ENCODE measurements at regions not wholly inside any gene's neighbourhood (a gene's known extent, or its start where the extent isn't known, plus 50 kb on each side); places are given as distances from the start of the nearest gene placed in this dataset.
"Not testable (repeated sequence)": the region's sequence is repeated elsewhere in the genome, so short reads cannot be mapped to it uniquely, and the experiment has no call there.

DNA sequence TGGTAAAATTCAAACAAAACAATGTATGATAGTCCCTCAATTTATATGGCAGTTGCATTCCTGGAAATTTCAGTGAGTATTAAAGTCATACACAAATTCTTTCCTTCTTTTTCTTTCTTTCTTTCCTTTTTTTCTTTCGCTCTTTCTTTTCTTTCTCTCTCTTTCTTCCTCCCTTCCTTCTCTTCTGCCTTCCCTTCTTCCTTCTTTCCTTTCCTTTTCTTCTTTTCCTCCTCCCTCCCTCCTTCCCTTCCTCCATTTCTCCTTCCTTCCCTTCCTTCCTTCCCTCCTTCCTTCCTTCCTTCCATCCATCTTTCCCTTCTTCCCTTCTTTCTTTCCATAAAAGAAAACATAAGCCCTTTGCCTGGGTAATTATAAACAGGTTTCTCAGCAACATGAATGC is 58.1 kb upstream of the HSPB3 start:
- no peak overlapping the region for H3K4me3 Mint-ChIP-seq (ENCODE audit: unreplicated experiment)

GRCh38 chr5:54393007-54393406 is 62.5 kb upstream of the HSPB3 start:
- not testable (repeated sequence) for H3K36me3 Mint-ChIP-seq (ENCODE audit: low read depth); H3K9me3 Mint-ChIP-seq (ENCODE audit: low read depth)

More for the DNA sequence above, 58.1 kb upstream of the HSPB3 start:
- no peak for DNase-seq (ENCODE audit: low spot score)
- H3K27me3 Mint-ChIP-seq (ENCODE audit: low read depth) = no peaks in the 10 kb centered on the region
- no peaks in the 10 kb centered on the region for H3K36me3 Mint-ChIP-seq (ENCODE audit: low read depth)
- peaks cover 6% of the 10 kb centered on the region for H3K4me1 Mint-ChIP-seq (ENCODE audit: low read depth)
- H3K27ac Mint-ChIP-seq (ENCODE audit: unreplicated experiment) = no peak overlapping the region
- no peaks in the 10 kb centered on the region for H3K9me3 Mint-ChIP-seq (ENCODE audit: low read depth)
- TF ChIP-seq CTCF (IDR thresholded peaks at IDR 0.05) = no peak

DNA sequence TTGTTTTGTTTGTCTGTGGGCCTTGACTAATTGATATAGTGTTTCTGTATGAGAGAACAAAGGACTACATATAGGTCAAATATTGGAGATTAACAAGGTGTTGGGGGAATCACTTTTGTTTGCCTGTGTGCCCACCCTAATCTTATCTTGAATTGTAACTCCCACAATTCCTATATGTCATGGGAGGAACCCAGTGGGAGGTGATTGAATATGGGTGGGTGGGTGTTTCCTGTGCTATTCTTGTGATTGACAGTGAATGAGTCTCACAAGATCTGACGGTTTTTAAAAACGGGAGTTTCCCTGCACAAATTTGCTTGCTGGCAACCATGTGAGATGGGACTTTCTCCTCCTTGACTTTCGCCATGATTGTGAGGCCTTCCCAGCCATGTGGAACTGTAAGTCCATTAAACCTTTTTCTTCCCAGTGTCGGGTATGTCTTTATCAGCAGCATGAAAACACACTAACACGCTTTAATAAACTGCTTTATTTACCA is 64.9 kb upstream of the HSPB3 start:
- Mint-ChIP-seq H3K27me3 (ENCODE audit: low read depth) (no peaks in the 10 kb centered on the region), H3K4me3 (ENCODE audit: unreplicated experiment) (no peak overlapping the region), H3K9me3 (ENCODE audit: low read depth) (no peaks in the 10 kb centered on the region), H3K27ac (ENCODE audit: unreplicated experiment) (peak overlapping the region; percentile 79), H3K4me1 (ENCODE audit: low read depth) (peaks cover 50% of the 10 kb centered on the region), H3K36me3 (ENCODE audit: low read depth) (no peaks in the 10 kb centered on the region)
- DNase-seq (ENCODE audit: low spot score) = no peak
- TF ChIP-seq CTCF (IDR thresholded peaks at IDR 0.05) = no peak

More at GRCh38 chr5:54393007-54393406, 62.5 kb upstream of the HSPB3 start:
- not testable (repeated sequence) for H3K27me3 Mint-ChIP-seq (ENCODE audit: low read depth); H3K4me3 Mint-ChIP-seq (ENCODE audit: unreplicated experiment); H3K27ac Mint-ChIP-seq (ENCODE audit: unreplicated experiment); DNase-seq (ENCODE audit: low spot score)
- H3K4me1 Mint-ChIP-seq (ENCODE audit: low read depth) = peaks cover 26% of the 10 kb centered on the region

DNA sequence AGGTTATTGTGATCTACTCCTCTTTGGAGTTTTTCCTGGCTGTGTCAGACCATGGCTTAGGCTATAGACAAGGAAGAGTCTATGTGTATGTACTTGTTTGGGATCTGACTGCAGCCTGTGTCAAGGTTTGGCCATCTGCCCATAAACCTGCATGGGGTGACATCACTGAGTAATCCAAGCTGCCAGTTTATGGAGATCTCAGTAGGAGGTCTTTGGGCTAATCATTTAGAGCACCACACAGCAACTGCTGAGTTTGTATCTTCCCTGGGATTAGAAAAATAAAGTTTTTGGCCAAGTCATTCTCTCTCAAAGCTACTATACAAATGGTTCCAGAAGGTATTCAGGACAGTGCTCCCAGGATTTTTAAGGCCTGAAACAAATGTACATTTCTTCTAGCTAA is 65.5 kb upstream of the HSPB3 start:
- Mint-ChIP-seq H3K4me1 (ENCODE audit: low read depth) (peaks cover 56% of the 10 kb centered on the region), H3K9me3 (ENCODE audit: low read depth) (no peaks in the 10 kb centered on the region), H3K27me3 (ENCODE audit: low read depth) (no peaks in the 10 kb centered on the region), H3K27ac (ENCODE audit: unreplicated experiment) (peak overlapping the region; percentile 79), H3K4me3 (ENCODE audit: unreplicated experiment) (no peak overlapping the region), H3K36me3 (ENCODE audit: low read depth) (no peaks in the 10 kb centered on the region)
- TF ChIP-seq CTCF (IDR thresholded peaks at IDR 0.05) = no peak
- no peak for DNase-seq (ENCODE audit: low spot score)

DNA sequence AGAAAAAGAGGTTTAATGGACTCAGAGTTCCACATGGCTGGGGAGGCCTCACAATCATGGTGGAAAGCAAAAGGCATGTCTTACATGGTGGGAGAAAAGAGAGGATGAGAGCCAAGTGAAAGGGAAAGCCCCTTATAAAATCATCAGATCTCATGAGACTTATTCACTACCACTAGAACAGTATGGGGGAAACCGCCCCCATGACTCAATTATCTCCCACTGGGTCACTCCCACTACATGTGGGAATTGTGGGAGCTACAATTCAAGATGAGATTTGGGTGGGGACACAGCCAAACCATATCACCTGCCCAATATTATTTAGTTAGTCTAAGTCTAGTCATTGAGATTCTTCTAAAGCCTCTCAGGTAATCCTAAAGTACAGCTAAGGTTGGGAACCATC is 66.1 kb upstream of the HSPB3 start:
- H3K36me3 Mint-ChIP-seq (ENCODE audit: low read depth); H3K4me3 Mint-ChIP-seq (ENCODE audit: unreplicated experiment); H3K27ac Mint-ChIP-seq (ENCODE audit: unreplicated experiment); H3K9me3 Mint-ChIP-seq (ENCODE audit: low read depth); DNase-seq (ENCODE audit: low spot score); H3K27me3 Mint-ChIP-seq (ENCODE audit: low read depth): not testable (repeated sequence)
- peaks cover 56% of the 10 kb centered on the region for H3K4me1 Mint-ChIP-seq (ENCODE audit: low read depth)

GRCh38 chr5:54388811-54389210 is 66.7 kb upstream of the HSPB3 start:
- H3K4me1 Mint-ChIP-seq (ENCODE audit: low read depth) = peaks cover 60% of the 10 kb centered on the region
- H3K27ac Mint-ChIP-seq (ENCODE audit: unreplicated experiment) = peak overlapping the region; percentile 83
- H3K36me3 Mint-ChIP-seq (ENCODE audit: low read depth) = no peaks in the 10 kb centered on the region
- DNase-seq (ENCODE audit: low spot score) = no peak
- TF ChIP-seq CTCF (IDR thresholded peaks at IDR 0.05) = no peak
- H3K27me3 Mint-ChIP-seq (ENCODE audit: low read depth) = no peaks in the 10 kb centered on the region
- H3K9me3 Mint-ChIP-seq (ENCODE audit: low read depth) = no peaks in the 10 kb centered on the region
- no peak overlapping the region for H3K4me3 Mint-ChIP-seq (ENCODE audit: unreplicated experiment)
